ENCODE measurements at regions not wholly inside any gene's neighbourhood (a gene's known extent, or its start where the extent isn't known, plus 50 kb on each side); places are given as distances from the start of the nearest gene placed in this dataset.

DNA sequence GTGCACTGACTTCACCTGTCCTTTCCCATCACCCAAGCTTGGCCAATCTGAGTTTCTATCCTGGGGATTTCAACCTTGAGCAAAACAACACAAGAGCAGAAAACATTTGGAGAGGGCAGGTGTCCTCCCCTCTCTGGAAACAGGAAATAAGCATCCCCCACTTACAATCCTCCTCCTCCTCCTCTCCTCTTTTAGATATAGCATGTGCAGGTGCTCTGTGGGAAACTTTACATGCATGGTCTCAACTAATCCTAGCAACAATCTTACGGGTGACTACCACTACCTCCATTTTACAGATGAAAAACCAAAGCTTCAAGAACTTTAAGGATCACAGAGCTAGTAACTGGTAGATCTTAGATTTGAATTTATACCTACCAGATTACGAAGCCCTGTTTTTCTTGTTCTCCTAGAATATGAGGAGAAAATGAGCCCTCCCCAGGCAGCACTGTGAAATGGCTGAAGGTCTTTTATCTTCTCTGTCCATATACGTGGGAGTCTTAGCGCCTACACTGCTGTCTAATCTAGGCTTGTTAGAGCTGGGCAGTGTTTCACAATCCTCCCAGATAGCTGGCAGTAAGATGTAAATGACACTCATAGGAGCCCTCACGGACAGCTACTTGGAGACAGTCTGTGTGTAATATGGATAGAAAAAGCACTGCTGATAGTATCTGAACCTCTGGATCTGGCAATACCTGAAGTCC, 301.2 kb upstream of the PROK2 start:
- DNase-seq = no peak

GRCh38 chr3:72085036-72085435, 300.1 kb upstream of the PROK2 start:
- H3K27ac Mint-ChIP-seq (ENCODE audit: unreplicated experiment) = no peak overlapping the region

More for the DNA sequence above, 301.2 kb upstream of the PROK2 start:
- H3K27ac Mint-ChIP-seq (ENCODE audit: unreplicated experiment) = no peak overlapping the region
- H3K36me3 Mint-ChIP-seq (ENCODE audit: unreplicated experiment) = no peaks in the 10 kb centered on the region
- H3K4me1 Mint-ChIP-seq (ENCODE audit: low read depth, unreplicated experiment) = no peaks in the 10 kb centered on the region
- peaks cover 2% of the 10 kb centered on the region for H3K9me3 Mint-ChIP-seq (ENCODE audit: unreplicated experiment)
- H3K4me3 Mint-ChIP-seq (ENCODE audit: unreplicated experiment) = no peak overlapping the region
- TF ChIP-seq CTCF (IDR thresholded peaks at IDR 0.05; ENCODE audit: partially characterized antibody, unreplicated experiment) = no peak
- H3K27me3 Mint-ChIP-seq (ENCODE audit: unreplicated experiment) = no peaks in the 10 kb centered on the region

GRCh38 chr3:72082776-72083462, 298.0 kb upstream of the PROK2 start:
- Mint-ChIP-seq H3K4me1 (ENCODE audit: low read depth, unreplicated experiment) (no peaks in the 10 kb centered on the region), H3K4me3 (ENCODE audit: unreplicated experiment) (no peak overlapping the region), H3K36me3 (ENCODE audit: unreplicated experiment) (no peaks in the 10 kb centered on the region), H3K27ac (ENCODE audit: unreplicated experiment) (no peak overlapping the region), H3K27me3 (ENCODE audit: unreplicated experiment) (no peaks in the 10 kb centered on the region), H3K9me3 (ENCODE audit: unreplicated experiment) (peaks cover 2% of the 10 kb centered on the region)
- TF ChIP-seq CTCF (IDR thresholded peaks at IDR 0.05; ENCODE audit: partially characterized antibody, unreplicated experiment) = no peak
- no peak for DNase-seq

More at GRCh38 chr3:72085036-72085435, 300.1 kb upstream of the PROK2 start:
- Mint-ChIP-seq H3K9me3 (ENCODE audit: unreplicated experiment) (peaks cover 2% of the 10 kb centered on the region), H3K4me1 (ENCODE audit: low read depth, unreplicated experiment) (no peaks in the 10 kb centered on the region), H3K36me3 (ENCODE audit: unreplicated experiment) (no peaks in the 10 kb centered on the region), H3K27me3 (ENCODE audit: unreplicated experiment) (no peaks in the 10 kb centered on the region), H3K4me3 (ENCODE audit: unreplicated experiment) (no peak overlapping the region)
- no peak for TF ChIP-seq CTCF (IDR thresholded peaks at IDR 0.05; ENCODE audit: partially characterized antibody, unreplicated experiment)
- no peak for DNase-seq

DNA sequence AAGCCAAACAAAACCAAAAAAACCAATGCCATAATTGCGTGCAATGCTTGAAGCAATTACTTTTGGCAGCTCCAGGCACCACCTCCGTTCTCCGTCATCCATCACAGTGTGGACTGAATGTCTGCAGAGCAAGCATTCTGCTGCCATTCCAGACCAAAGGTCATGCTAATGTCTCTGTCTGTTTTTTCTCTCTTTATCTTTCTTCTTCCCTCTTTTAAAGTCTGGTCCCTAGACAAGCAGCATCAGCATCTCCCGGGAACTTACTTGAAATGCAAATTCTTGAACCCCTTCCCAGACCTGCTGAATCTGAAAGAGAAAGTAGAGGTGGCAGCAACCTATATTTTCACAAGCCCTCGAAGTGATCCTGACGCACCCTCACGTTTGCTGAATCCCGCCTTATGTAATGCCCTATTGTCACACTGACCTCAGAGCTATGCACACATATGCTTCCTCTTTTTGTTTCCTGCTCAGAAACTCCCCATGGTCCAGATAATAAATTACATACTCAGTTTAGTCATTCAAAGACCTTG, 297.3 kb upstream of the PROK2 start:
- DNase-seq = no peak
- no peak for TF ChIP-seq CTCF (IDR thresholded peaks at IDR 0.05; ENCODE audit: partially characterized antibody, unreplicated experiment)
- Mint-ChIP-seq H3K4me1 (ENCODE audit: low read depth, unreplicated experiment) (no peaks in the 10 kb centered on the region), H3K36me3 (ENCODE audit: unreplicated experiment) (no peaks in the 10 kb centered on the region), H3K9me3 (ENCODE audit: unreplicated experiment) (peaks cover 2% of the 10 kb centered on the region), H3K27me3 (ENCODE audit: unreplicated experiment) (no peaks in the 10 kb centered on the region), H3K27ac (ENCODE audit: unreplicated experiment) (no peak overlapping the region), H3K4me3 (ENCODE audit: unreplicated experiment) (no peak overlapping the region)

All from glutamatergic neuron (in vitro differentiated cells).